Neural cell (in vitro differentiated cells): ENCODE measurements at regions not wholly inside any gene's neighbourhood (a gene's known extent, or its start where the extent isn't known, plus 50 kb on each side); places are given as distances from the start of the nearest gene placed in this dataset.

Experiments
- H2AFZ ChIP-seq: fragments of 200-600, 300-800 bp; sonication (generic), shearing (Covaris generic); 2 replicates; pipeline ENCODE4 v1.6.0; 2014; ENCODE audit warnings: low read depth, mild to moderate bottlenecking, antibody characterized with exemption, low read length, moderate library complexity
- H3F3A ChIP-seq: fragments of 200-600 bp; shearing (Covaris generic); 2 replicates; pipeline ENCODE4 v1.6.1; 2016; ENCODE audit warnings: mild to moderate bottlenecking, moderate library complexity, mixed read lengths, antibody characterized with exemption, low read length; ENCODE audit not compliant: insufficient read depth, poor library complexity, severe bottlenecking
- H3K27ac ChIP-seq: fragments of 200-600, 300-800 bp; sonication (generic), shearing (Covaris generic); 2 replicates; pipeline ENCODE4 v1.5.1; 2014; ENCODE audit warnings: mild to moderate bottlenecking, low read length, moderate library complexity
- H3K27me3 ChIP-seq: fragments of 300-800, 200-600 bp; sonication (generic), shearing (Covaris generic); 2 replicates; pipeline ENCODE4 v1.6.0; 2014; ENCODE audit warnings: mild to moderate bottlenecking, low read depth, low read length, moderate library complexity; ENCODE audit not compliant: insufficient read depth
- H3K36me3 ChIP-seq: fragments of 300-800, 200-600 bp; sonication (generic), shearing (Covaris generic); 2 replicates; pipeline ENCODE4 v1.5.1; 2014; ENCODE audit warnings: mild to moderate bottlenecking, antibody characterized with exemption, low read length, moderate library complexity; ENCODE audit not compliant: insufficient read depth
- H3K4me2 ChIP-seq: fragments of 300-800, 200-600 bp; sonication (generic), shearing (Covaris generic); 2 replicates; pipeline ENCODE4 v1.6.0; 2014; ENCODE audit warnings: mild to moderate bottlenecking, low read length
- H3K4me3 ChIP-seq: fragments of 300-800, 200-600 bp; sonication (generic), shearing (Covaris generic); 2 replicates; pipeline ENCODE4 v1.5.1; 2014; ENCODE audit warnings: mild to moderate bottlenecking, low read length, moderate library complexity
- H3K79me2 ChIP-seq: fragments of 200-600 bp; shearing (Covaris generic); replicated peaks from 2 replicates; pipeline ENCODE4 v1.6.0; 2014; ENCODE audit warnings: mild to moderate bottlenecking, low read length, moderate library complexity; ENCODE audit not compliant: insufficient read depth
- H3K9ac ChIP-seq: fragments of 300-800, 200-600 bp; sonication (generic), shearing (Covaris generic); 2 replicates; pipeline ENCODE4 v1.6.1; 2016; ENCODE audit warnings: mild to moderate bottlenecking, low read length, mixed read lengths
- H3K9me2 ChIP-seq: fragments of 200-600 bp; shearing (Covaris generic); 2 replicates; pipeline ENCODE4 v1.6.1; 2016; ENCODE audit warnings: mild to moderate bottlenecking, low read length, mixed read lengths; ENCODE audit not compliant: insufficient read depth
- H3K9me3 ChIP-seq: fragments of 200-600, 300-800 bp; sonication (generic), shearing (Covaris generic); 2 replicates; pipeline ENCODE4 v1.6.1; 2016; ENCODE audit warnings: mild to moderate bottlenecking, mixed run types, low read length, moderate library complexity, mixed read lengths
- H4K20me1 ChIP-seq: fragments of 200-600 bp; shearing (Covaris generic); 2 replicates; pipeline ENCODE4 v1.6.1; 2016; ENCODE audit warnings: mild to moderate bottlenecking, mixed run types; ENCODE audit not compliant: insufficient read depth
- EP300 ChIP-seq: fragments of 450-650 bp; conservative IDR thresholded peaks from 2 replicates; pipeline ENCODE4 v1.6.1; 2014; ENCODE audit warnings: antibody characterized with exemption, mild to moderate bottlenecking, moderate library complexity; ENCODE audit not compliant: poor library complexity, severe bottlenecking
- EZH2 ChIP-seq: fragments of 200-600, 300-800 bp; shearing (Covaris generic), sonication (generic); IDR thresholded peaks from 2 replicates; pipeline ENCODE4 v1.6.1; 2014; ENCODE audit warnings: antibody characterized with exemption, low read length, borderline replicate concordance, mild to moderate bottlenecking; ENCODE audit not compliant: insufficient read depth, poor library complexity, severe bottlenecking
- MXI1 ChIP-seq: fragments of 450-650 bp; conservative IDR thresholded peaks from 2 replicates; pipeline ENCODE4 v1.6.1; 2014; ENCODE audit warnings: antibody characterized with exemption, mild to moderate bottlenecking; ENCODE audit not compliant: poor library complexity, severe bottlenecking
- POLR2AphosphoS5 ChIP-seq: IDR thresholded peaks from 2 replicates; pipeline ENCODE4 v1.6.1; 2012
- RAD21 ChIP-seq: fragments of 450-650 bp; conservative IDR thresholded peaks from 2 replicates; pipeline ENCODE4 v1.6.1; 2014; ENCODE audit warnings: antibody characterized with exemption, mild to moderate bottlenecking, moderate library complexity
- SMC3 ChIP-seq: fragments of 450-650 bp; conservative IDR thresholded peaks from 2 replicates; pipeline ENCODE4 v1.6.1; 2014; ENCODE audit warnings: antibody characterized with exemption, mild to moderate bottlenecking, moderate library complexity; ENCODE audit not compliant: poor library complexity
- TAF1 ChIP-seq: IDR thresholded peaks from 2 replicates; pipeline ENCODE4 v1.6.1; 2012; ENCODE audit warnings: low read depth
- TF ChIP-seq, protein P1 (sequence below): fragments of 450-650 bp; IDR thresholded peaks from 2 replicates; pipeline ENCODE4 v1.5.1; 2014; ENCODE audit warnings: antibody characterized with exemption, mild to moderate bottlenecking, moderate library complexity; ENCODE audit not compliant: poor library complexity, severe bottlenecking
- TF ChIP-seq, protein P2 (sequence below): IDR thresholded peaks from 2 replicates; pipeline ENCODE4 v1.6.1; 2012; ENCODE audit warnings: borderline replicate concordance

DNA sequence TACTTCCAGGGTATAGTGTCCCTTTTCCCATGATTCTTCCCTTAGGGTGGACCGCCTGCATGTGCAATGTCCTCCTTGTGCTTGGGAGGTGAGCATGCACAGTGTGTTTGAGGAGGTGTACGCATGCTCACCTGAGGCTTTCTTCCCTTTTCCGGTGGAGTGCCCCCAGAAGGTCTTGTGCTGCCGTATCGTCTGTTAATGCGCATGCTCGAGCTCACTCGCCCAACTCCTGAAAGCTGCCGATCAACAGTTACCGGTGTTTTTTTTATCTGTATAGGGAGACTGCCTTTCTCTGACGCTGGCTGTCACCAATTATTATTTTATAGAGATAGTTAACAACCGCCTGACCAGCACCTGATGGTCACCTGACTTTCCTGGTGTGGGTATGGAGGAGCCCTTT, 458.8 kb upstream of the MEX3C start:
- Histone ChIP-seq H3K27ac (no peak overlapping the region), H3K9me2 (no peaks in the 10 kb centered on the region), H3F3A (no peaks in the 10 kb centered on the region), H3K9ac (no peak overlapping the region), H3K9me3 (no peaks in the 10 kb centered on the region), H3K79me2 (no peaks in the 10 kb centered on the region), H2AFZ (no peak overlapping the region), H3K4me2 (no peak overlapping the region), H3K27me3 (no peaks in the 10 kb centered on the region), H4K20me1 (no peaks in the 10 kb centered on the region), H3K36me3 (no peaks in the 10 kb centered on the region), H3K4me3 (no peak overlapping the region)
- no peak for TF ChIP-seq POLR2AphosphoS5
- no peak for TF ChIP-seq RAD21
- no peak for TF ChIP-seq EZH2
- TF ChIP-seq, protein P1, sequence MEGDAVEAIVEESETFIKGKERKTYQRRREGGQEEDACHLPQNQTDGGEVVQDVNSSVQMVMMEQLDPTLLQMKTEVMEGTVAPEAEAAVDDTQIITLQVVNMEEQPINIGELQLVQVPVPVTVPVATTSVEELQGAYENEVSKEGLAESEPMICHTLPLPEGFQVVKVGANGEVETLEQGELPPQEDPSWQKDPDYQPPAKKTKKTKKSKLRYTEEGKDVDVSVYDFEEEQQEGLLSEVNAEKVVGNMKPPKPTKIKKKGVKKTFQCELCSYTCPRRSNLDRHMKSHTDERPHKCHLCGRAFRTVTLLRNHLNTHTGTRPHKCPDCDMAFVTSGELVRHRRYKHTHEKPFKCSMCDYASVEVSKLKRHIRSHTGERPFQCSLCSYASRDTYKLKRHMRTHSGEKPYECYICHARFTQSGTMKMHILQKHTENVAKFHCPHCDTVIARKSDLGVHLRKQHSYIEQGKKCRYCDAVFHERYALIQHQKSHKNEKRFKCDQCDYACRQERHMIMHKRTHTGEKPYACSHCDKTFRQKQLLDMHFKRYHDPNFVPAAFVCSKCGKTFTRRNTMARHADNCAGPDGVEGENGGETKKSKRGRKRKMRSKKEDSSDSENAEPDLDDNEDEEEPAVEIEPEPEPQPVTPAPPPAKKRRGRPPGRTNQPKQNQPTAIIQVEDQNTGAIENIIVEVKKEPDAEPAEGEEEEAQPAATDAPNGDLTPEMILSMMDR = no peak
- no peak for TF ChIP-seq MXI1
- TF ChIP-seq, protein P2, sequence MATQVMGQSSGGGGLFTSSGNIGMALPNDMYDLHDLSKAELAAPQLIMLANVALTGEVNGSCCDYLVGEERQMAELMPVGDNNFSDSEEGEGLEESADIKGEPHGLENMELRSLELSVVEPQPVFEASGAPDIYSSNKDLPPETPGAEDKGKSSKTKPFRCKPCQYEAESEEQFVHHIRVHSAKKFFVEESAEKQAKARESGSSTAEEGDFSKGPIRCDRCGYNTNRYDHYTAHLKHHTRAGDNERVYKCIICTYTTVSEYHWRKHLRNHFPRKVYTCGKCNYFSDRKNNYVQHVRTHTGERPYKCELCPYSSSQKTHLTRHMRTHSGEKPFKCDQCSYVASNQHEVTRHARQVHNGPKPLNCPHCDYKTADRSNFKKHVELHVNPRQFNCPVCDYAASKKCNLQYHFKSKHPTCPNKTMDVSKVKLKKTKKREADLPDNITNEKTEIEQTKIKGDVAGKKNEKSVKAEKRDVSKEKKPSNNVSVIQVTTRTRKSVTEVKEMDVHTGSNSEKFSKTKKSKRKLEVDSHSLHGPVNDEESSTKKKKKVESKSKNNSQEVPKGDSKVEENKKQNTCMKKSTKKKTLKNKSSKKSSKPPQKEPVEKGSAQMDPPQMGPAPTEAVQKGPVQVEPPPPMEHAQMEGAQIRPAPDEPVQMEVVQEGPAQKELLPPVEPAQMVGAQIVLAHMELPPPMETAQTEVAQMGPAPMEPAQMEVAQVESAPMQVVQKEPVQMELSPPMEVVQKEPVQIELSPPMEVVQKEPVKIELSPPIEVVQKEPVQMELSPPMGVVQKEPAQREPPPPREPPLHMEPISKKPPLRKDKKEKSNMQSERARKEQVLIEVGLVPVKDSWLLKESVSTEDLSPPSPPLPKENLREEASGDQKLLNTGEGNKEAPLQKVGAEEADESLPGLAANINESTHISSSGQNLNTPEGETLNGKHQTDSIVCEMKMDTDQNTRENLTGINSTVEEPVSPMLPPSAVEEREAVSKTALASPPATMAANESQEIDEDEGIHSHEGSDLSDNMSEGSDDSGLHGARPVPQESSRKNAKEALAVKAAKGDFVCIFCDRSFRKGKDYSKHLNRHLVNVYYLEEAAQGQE = no peak
- no peak for TF ChIP-seq TAF1
- TF ChIP-seq EP300 = no peak
- no peak for TF ChIP-seq SMC3

- Histone ChIP-seq H3K9me3 (no peaks in the 10 kb centered on the region), H3K9me2 (no peaks in the 10 kb centered on the region), H3K27me3 (no peaks in the 10 kb centered on the region), H3K79me2 (no peaks in the 10 kb centered on the region), H3K9ac (no peak overlapping the region), H3F3A (no peaks in the 10 kb centered on the region), H4K20me1 (no peaks in the 10 kb centered on the region), H3K36me3 (no peaks in the 10 kb centered on the region), H2AFZ (no peak overlapping the region), H3K4me3 (no peak overlapping the region), H3K4me2 (no peak overlapping the region), H3K27ac (no peak overlapping the region)
- no peak for TF ChIP-seq EZH2
- no peak for TF ChIP-seq EP300
- no peak for TF ChIP-seq MXI1
- TF ChIP-seq SMC3 = no peak
These were observed 461.0 kb upstream of the MEX3C start for GRCh38 chr18:51658436-51658835.
